H1 (cell line): ENCODE measurements at regions not wholly inside any gene's neighbourhood (a gene's known extent, or its start where the extent isn't known, plus 50 kb on each side); places are given as distances from the start of the nearest gene placed in this dataset.

Experiments used
- CTCF ChIA-PET: fragments of 300-600 bp; sonication (Branson Sonifier 250); formaldehyde crosslinking; loops from one replicate; lab custom pipeline; 2021; ENCODE audit not compliant: partially characterized antibody; lab: Charles Lee
- POLR2A ChIA-PET: fragments of 300-600 bp; sonication (Branson Sonifier 250); formaldehyde crosslinking; loops from one replicate; lab custom pipeline; 2021; ENCODE audit warnings: inconsistent platforms; ENCODE audit not compliant: partially characterized antibody; lab: Charles Lee
- DNase-seq, 2 experiments: peaks; one replicate each; pipeline versions ENCODE4 v3.0.0 to v3.0.0-alpha.2; 2010 to 2022; ENCODE audit warnings: low spot score in 2 of 2, low read depth in 1 of 2, mixed read lengths in 1 of 2
- FAIRE-seq: peaks from 2 replicates; lab custom pipeline; 2011; peaks lifted over from hg19 to GRCh38; lab: Jason Lieb, UNC
- H2AFZ ChIP-seq: 2 replicates; pipeline ENCODE4 v1.8.1; 2012; ENCODE audit warnings: low read length, inconsistent platforms
- H2AK5ac ChIP-seq: 2 replicates; pipeline ENCODE4 v1.6.1; 2013; ENCODE audit warnings: low read depth, low read length
- H2BK120ac ChIP-seq: replicated peaks from 2 replicates; pipeline ENCODE3; 2013; ENCODE audit warnings: low read depth, low read length, inconsistent platforms
- H2BK12ac ChIP-seq: 2 replicates; pipeline ENCODE4 v1.6.1; 2013; ENCODE audit warnings: low read depth, low read length
- H2BK15ac ChIP-seq: 2 replicates; pipeline ENCODE4 v1.6.1; 2013; ENCODE audit warnings: low read length
- H2BK20ac ChIP-seq: 2 replicates; pipeline ENCODE4 v1.6.1; 2013; ENCODE audit warnings: low read length
- H2BK5ac ChIP-seq: 2 replicates; pipeline ENCODE4 v1.6.1; 2013; ENCODE audit warnings: low read depth, low read length
- H3K14ac ChIP-seq: 2 replicates; pipeline ENCODE4 v1.6.1; 2013; ENCODE audit warnings: inconsistent platforms; ENCODE audit not compliant: insufficient read length
- H3K18ac ChIP-seq: 2 replicates; pipeline ENCODE4 v1.6.1; 2013; ENCODE audit warnings: low read length; ENCODE audit errors: extremely low read depth
- H3K23ac ChIP-seq: 2 replicates; pipeline ENCODE4 v1.6.1; 2013; ENCODE audit warnings: inconsistent platforms; ENCODE audit not compliant: insufficient read length
- H3K23me2 ChIP-seq: 2 replicates; pipeline ENCODE4 v1.6.1; 2013; ENCODE audit warnings: low read depth, low read length
- H3K27ac ChIP-seq: 2 replicates; pipeline ENCODE4 v1.6.1; 2011; ENCODE audit warnings: low read depth, low read length, inconsistent platforms
- H3K27me3 ChIP-seq, 4 experiments: replicated peaks in 1 of 4; 1 replicate in 1 of 4; 2 replicates in 3 of 4; pipeline versions ENCODE4 v1.6.1 to v1.8.1; 2011 to 2013; ENCODE audit warnings: low read length in 3 of 4, mild to moderate bottlenecking in 3 of 4, inconsistent platforms in 2 of 4, mixed read lengths in 2 of 4, moderate library complexity in 1 of 4; ENCODE audit not compliant: control insufficient read depth in 3 of 4, insufficient read depth in 3 of 4; ENCODE audit errors: extremely low read depth in 1 of 4
- H3K36me3 ChIP-seq, 4 experiments: 2 replicates each; pipeline versions ENCODE4 v1.6.1 to v1.8.1; 2011 to 2013; ENCODE audit warnings: mild to moderate bottlenecking in 4 of 4, low read length in 3 of 4, moderate library complexity in 2 of 4, control low read depth in 1 of 4, inconsistent platforms in 1 of 4; ENCODE audit not compliant: insufficient read depth in 4 of 4, control insufficient read depth in 2 of 4
- H3K4ac ChIP-seq: replicated peaks from 2 replicates; pipeline ENCODE3; 2013; ENCODE audit warnings: low read length, low read depth, mixed read lengths, inconsistent platforms; ENCODE audit not compliant: insufficient read length
- H3K4me1 ChIP-seq, 4 experiments: replicated peaks in 1 of 4; 1 replicate in 1 of 4; 2 replicates in 3 of 4; pipeline versions ENCODE4 v1.6.1 to v1.8.1; 2011 to 2013; ENCODE audit warnings: low read length in 3 of 4, inconsistent platforms in 2 of 4, mixed read lengths in 1 of 4; ENCODE audit not compliant: insufficient read depth in 4 of 4, control insufficient read depth in 3 of 4
- H3K4me2 ChIP-seq, 2 experiments: 2 replicates each; pipeline versions ENCODE4 v1.6.1 to v1.8.1; 2011 to 2013; ENCODE audit warnings: low read depth in 2 of 2, low read length in 2 of 2, control low read depth in 1 of 2, inconsistent platforms in 1 of 2, mild to moderate bottlenecking in 1 of 2; ENCODE audit not compliant: insufficient read depth in 1 of 2
- H3K4me3 ChIP-seq, 4 experiments: fragments of 200-600, 300-600 bp in 1 of 4; sonication (generic), shearing (Covaris generic), sonication (Bioruptor Twin) in 1 of 4; 2 replicates each; pipeline versions ENCODE4 v1.5.1 to v1.8.1; 2011 to 2016; ENCODE audit warnings: low read length in 4 of 4, low read depth in 3 of 4, control low read depth in 2 of 4, inconsistent platforms in 2 of 4, mild to moderate bottlenecking in 2 of 4, mixed read lengths in 1 of 4, moderate library complexity in 1 of 4; ENCODE audit not compliant: insufficient read depth in 2 of 4; ENCODE audit errors: extremely low read depth in 1 of 4
- H3K56ac ChIP-seq: replicated peaks from 2 replicates; pipeline ENCODE3; 2013; ENCODE audit warnings: low read depth, mild to moderate bottlenecking, mixed read lengths, low read length, inconsistent platforms; ENCODE audit not compliant: insufficient read length
- H3K79me1 ChIP-seq: 2 replicates; pipeline ENCODE4 v1.6.1; 2013; ENCODE audit warnings: low read depth, low read length, control low read depth
- H3K79me2 ChIP-seq, 2 experiments: 2 replicates each; pipeline versions ENCODE4 v1.6.1 to v1.8.1; 2012 to 2013; ENCODE audit warnings: low read length in 2 of 2, mild to moderate bottlenecking in 2 of 2, inconsistent platforms in 1 of 2; ENCODE audit not compliant: insufficient read depth in 2 of 2, control insufficient read depth in 1 of 2
- H3K9ac ChIP-seq, 4 experiments: replicated peaks in 1 of 4; 1 replicate in 1 of 4; 2 replicates in 3 of 4; pipeline versions ENCODE4 v1.6.1 to v1.8.1; 2011 to 2013; ENCODE audit warnings: low read depth in 3 of 4, low read length in 3 of 4, control low read depth in 2 of 4, mild to moderate bottlenecking in 2 of 4, moderate library complexity in 2 of 4, inconsistent platforms in 1 of 4; ENCODE audit errors: extremely low read depth in 1 of 4
- H3K9me3 ChIP-seq, 2 experiments: 2 replicates each; pipeline versions ENCODE4 v1.6.1 to v1.8.1; 2012 to 2013; ENCODE audit warnings: mild to moderate bottlenecking in 2 of 2, moderate library complexity in 2 of 2, control low read depth in 1 of 2, inconsistent platforms in 1 of 2, low read depth in 1 of 2, low read length in 1 of 2, mixed read lengths in 1 of 2; ENCODE audit not compliant: insufficient read depth in 2 of 2
- H4K20me1 ChIP-seq, 2 experiments: replicated peaks in 1 of 2; 2 replicates each; pipeline versions ENCODE3 to v1.8.1; 2011 to 2013; ENCODE audit warnings: inconsistent platforms in 2 of 2, low read length in 2 of 2, mild to moderate bottlenecking in 1 of 2; ENCODE audit not compliant: insufficient read depth in 2 of 2, control insufficient read depth in 1 of 2
- H4K5ac ChIP-seq: 2 replicates; pipeline ENCODE4 v1.6.1; 2013; ENCODE audit warnings: low read length, low read depth, mixed read lengths, inconsistent platforms; ENCODE audit not compliant: insufficient read length
- H4K8ac ChIP-seq: 2 replicates; pipeline ENCODE4 v1.8.0; 2013; ENCODE audit warnings: mild to moderate bottlenecking, moderate library complexity, low read length, inconsistent platforms; ENCODE audit not compliant: insufficient read depth; ENCODE audit errors: extremely low read depth
- H4K91ac ChIP-seq: replicated peaks from 2 replicates; pipeline ENCODE3; 2013; ENCODE audit warnings: low read length, mixed read lengths, inconsistent platforms; ENCODE audit not compliant: insufficient read length
- BCL11A ChIP-seq, 2 experiments: IDR thresholded peaks; one replicate each; pipeline ENCODE4 v1.6.1; 2011; ENCODE audit warnings: low read depth in 2 of 2, low read length in 2 of 2, mild to moderate bottlenecking in 2 of 2
- CHD1 ChIP-seq: IDR thresholded peaks from 2 replicates; pipeline ENCODE4 v1.6.1; 2012; ENCODE audit warnings: low read depth, low read length, improper control_type of control experiment
- EP300 ChIP-seq, 2 experiments: IDR thresholded peaks; 1 replicate in 1 of 2; 2 replicates in 1 of 2; pipeline ENCODE4 v1.6.1; 2011 to 2012; ENCODE audit warnings: low read depth in 2 of 2, low read length in 2 of 2, mild to moderate bottlenecking in 2 of 2, borderline replicate concordance in 1 of 2, inconsistent platforms in 1 of 2, moderate library complexity in 1 of 2
- EZH2 ChIP-seq: fragments of 200-600 bp; sonication (generic); IDR thresholded peaks from 2 replicates; pipeline ENCODE4 v1.7.1; 2012; ENCODE audit warnings: low read depth, mild to moderate bottlenecking, moderate library complexity, low read length, inconsistent platforms; ENCODE audit not compliant: severe bottlenecking
- KDM4A ChIP-seq: IDR thresholded peaks from one replicate; pipeline ENCODE4 v1.7.1; 2012; ENCODE audit warnings: low read depth, mild to moderate bottlenecking, moderate library complexity, low read length, inconsistent platforms; ENCODE audit not compliant: severe bottlenecking
- KDM5A ChIP-seq: fragments of 200-600 bp; IDR thresholded peaks from 2 replicates; pipeline ENCODE4 v1.7.1; 2012; ENCODE audit warnings: mild to moderate bottlenecking, low read length, inconsistent platforms, mixed read lengths
- SP2 ChIP-seq: IDR thresholded peaks from 2 replicates; pipeline ENCODE4 v1.6.1; 2012; ENCODE audit warnings: mild to moderate bottlenecking, low read length, inconsistent platforms
- WGBS, 2 experiments: shearing (Covaris generic) in 1 of 2; methylation state at CpG; one replicate each; pipeline versions ENCODE4 v1.1.6 to v1.1.7; 2013 to 2015; ENCODE audit warnings: low lambda C conversion rate in 2 of 2, mixed read lengths in 2 of 2, inconsistent platforms in 1 of 2, low coverage in 1 of 2, missing lambda C conversion rate in 1 of 2; ENCODE audit not compliant: insufficient replicate concordance in 2 of 2, insufficient coverage in 1 of 2, insufficient read length in 1 of 2; ENCODE audit errors: extremely low coverage in 1 of 2, missing lambda C conversion rate in 1 of 2; 5-methylcytosine and 5-hydroxymethylcytosine counted together

GRCh38 chrX:110920991-110921390 is 125.4 kb upstream of the CHRDL1 start:
- H4K91ac ChIP-seq = no peak overlapping the region
- H3K79me1 ChIP-seq = no peaks in the 10 kb centered on the region
- no peak overlapping the region for H2BK20ac ChIP-seq
- no peak overlapping the region for H3K27ac ChIP-seq
- no peak overlapping the region for H2BK12ac ChIP-seq
- FAIRE-seq (no peak), DNase-seq (no peak)
- H3K4ac ChIP-seq = no peak overlapping the region
- H3K9me3 ChIP-seq = no peaks in the 10 kb centered on the region
- ChIA-PET CTCF (no interaction called here), POLR2A (no interaction called here)
- no peaks in the 10 kb centered on the region for H4K20me1 ChIP-seq
- no peak overlapping the region for H2AFZ ChIP-seq
- H4K8ac ChIP-seq = no peak overlapping the region
- H2BK15ac ChIP-seq = no peak overlapping the region
- H3K56ac ChIP-seq = no peak overlapping the region
- H3K27me3 ChIP-seq = no peaks in the 10 kb centered on the region
- H3K4me3 ChIP-seq = no peak overlapping the region
- no peaks in the 10 kb centered on the region for H3K4me1 ChIP-seq
- 79% methylated on average over 3 of the region's 3 CpGs; no CpG with 5 or more reads in 1 of the 2 experiments for WGBS, 2 experiments
- no peak overlapping the region for H4K5ac ChIP-seq
- H2BK120ac ChIP-seq = no peak overlapping the region
- no peak overlapping the region for H3K4me2 ChIP-seq
- no peak overlapping the region for H3K9ac ChIP-seq
- H2BK5ac ChIP-seq = no peak overlapping the region
- no peaks in the 10 kb centered on the region for H3K23me2 ChIP-seq
- no peak overlapping the region for H3K18ac ChIP-seq
- no peaks in the 10 kb centered on the region for H3K36me3 ChIP-seq
- no peak overlapping the region for H3K23ac ChIP-seq
- no peak overlapping the region for H2AK5ac ChIP-seq
- no peaks in the 10 kb centered on the region for H3K79me2 ChIP-seq
- H3K14ac ChIP-seq = no peak overlapping the region
- no peak for TF ChIP-seq EP300 (IDR thresholded peaks at IDR 0.05; ENCODE audit: borderline replicate concordance in 1 of 2, low read depth in 2 of 2, low read length in 2 of 2)
- TF ChIP-seq CHD1 = no peak
- TF ChIP-seq KDM4A = no peak
- TF ChIP-seq BCL11A (IDR thresholded peaks at IDR 0.05; ENCODE audit: low read depth in 2 of 2, low read length in 2 of 2) = no peak
- TF ChIP-seq SP2 = no peak
- TF ChIP-seq EZH2 = no peak
- no peak for TF ChIP-seq KDM5A
